ENCODE measurements at regions not wholly inside any gene's neighbourhood (a gene's known extent, or its start where the extent isn't known, plus 50 kb on each side); places are given as distances from the start of the nearest gene placed in this dataset.

DNA sequence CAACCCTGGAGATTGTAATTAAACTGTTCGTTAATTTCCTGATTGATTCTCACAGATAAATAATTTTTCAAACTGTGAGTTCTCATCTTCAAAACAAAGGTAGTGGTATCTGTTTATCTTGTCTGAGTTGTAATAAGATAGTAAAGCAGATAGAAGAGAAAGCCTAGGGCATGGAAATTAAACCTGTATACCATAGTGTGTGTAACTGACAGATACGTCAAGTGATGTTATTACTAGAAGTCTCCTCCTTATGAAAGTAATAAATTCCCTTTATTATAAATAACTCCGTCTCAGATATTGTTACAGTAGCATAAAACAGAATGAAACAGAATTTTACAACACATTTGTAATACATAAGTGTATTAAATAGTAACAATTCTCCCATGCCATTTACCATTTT lies 1065.1 kb downstream of the SLITRK1 start:
- H4K91ac ChIP-seq (ENCODE audit: low read depth, low read length, poor library complexity) = no peak overlapping the region
- H3K14ac ChIP-seq (ENCODE audit: low read length) = no peak overlapping the region
- no peak overlapping the region for H2AK5ac ChIP-seq (ENCODE audit: low read depth, low read length)
- H3K9me3 ChIP-seq (replicated peaks in 1 of 2; ENCODE audit: control insufficient read depth in 2 of 2, insufficient read depth in 1 of 2, low read depth in 1 of 2, low read length in 2 of 2) = peaks cover 0 to 2% of the 10 kb centered on the region in 2 donors
- no peaks in the 10 kb centered on the region for H3K4me1 ChIP-seq (ENCODE audit: control insufficient read depth in 2 of 2, insufficient read depth in 1 of 2, low read depth in 1 of 2, low read length in 2 of 2)
- WGBS, 2 donors (ENCODE audit: extremely low coverage in 2 of 2, insufficient read length in 2 of 2, insufficient replicate concordance in 1 of 2) = no CpG with 5 or more reads among the region's 3 CpGs
- no peaks in the 10 kb centered on the region for H3K27me3 ChIP-seq (ENCODE audit: control insufficient read depth in 3 of 3, insufficient read depth in 3 of 3, low read depth in 1 of 3, low read length in 3 of 3)
- H3K23ac ChIP-seq (ENCODE audit: low read depth, low read length, poor library complexity) = no peak overlapping the region
- no peak overlapping the region for H2BK120ac ChIP-seq (ENCODE audit: low read depth, low read length)
- no peak overlapping the region for H4K8ac ChIP-seq (ENCODE audit: low read depth, low read length)
- no peaks in the 10 kb centered on the region for H3K36me3 ChIP-seq (replicated peaks in 1 of 2; ENCODE audit: control insufficient read depth in 2 of 2, insufficient read depth in 2 of 2, low read length in 2 of 2)
- no peak overlapping the region for H3K4me2 ChIP-seq (ENCODE audit: insufficient read depth, low read length, poor library complexity, severe bottlenecking)
- H2BK5ac ChIP-seq (ENCODE audit: low read length) = no peak overlapping the region
- no peak overlapping the region for H2BK15ac ChIP-seq (ENCODE audit: low read length)
- no peaks in the 10 kb centered on the region for H3K79me1 ChIP-seq (ENCODE audit: low read depth, low read length)
- no peak overlapping the region for H3K9ac ChIP-seq (ENCODE audit: low read depth, low read length, poor library complexity)
- H2BK12ac ChIP-seq (ENCODE audit: low read length) = no peak overlapping the region
- H3K27ac ChIP-seq (replicated peaks; ENCODE audit: low read length) = no peak overlapping the region
- no peak overlapping the region for H2AFZ ChIP-seq (ENCODE audit: low read length)
- H3K4ac ChIP-seq (ENCODE audit: low read length) = no peak overlapping the region
- no peak overlapping the region for H3K4me3 ChIP-seq (ENCODE audit: low read length in 2 of 2)
- no peak overlapping the region for H3K18ac ChIP-seq (ENCODE audit: low read length)
- DNase-seq (ENCODE audit: low spot score) = no peak

DNA sequence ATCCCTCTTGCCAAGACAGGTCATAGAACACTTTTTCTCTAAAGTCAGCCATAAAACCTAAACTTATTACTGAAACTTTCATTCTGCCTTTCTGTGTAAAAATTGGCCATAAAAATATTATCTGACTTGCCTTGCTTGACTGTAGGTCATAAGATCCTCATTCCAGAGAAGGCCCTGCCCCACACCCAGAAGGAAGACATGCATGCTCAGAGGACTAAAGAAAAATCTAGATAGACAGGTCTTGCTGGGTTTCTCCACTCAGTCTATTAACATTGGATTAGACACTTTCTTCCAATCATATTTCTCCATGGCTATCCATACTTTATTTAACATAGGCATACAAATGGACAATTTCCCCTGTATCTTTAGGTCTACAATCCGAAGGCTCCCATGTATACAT lies 1066.5 kb downstream of the SLITRK1 start:
- no peaks in the 10 kb centered on the region for H3K79me1 ChIP-seq (ENCODE audit: low read depth, low read length)
- no peak overlapping the region for H2BK120ac ChIP-seq (ENCODE audit: low read depth, low read length)
- H3K4me3 ChIP-seq (ENCODE audit: low read length in 2 of 2) = no peak overlapping the region
- no peak overlapping the region for H3K23ac ChIP-seq (ENCODE audit: low read depth, low read length, poor library complexity)
- no peak overlapping the region for H4K8ac ChIP-seq (ENCODE audit: low read depth, low read length)
- whole genome bisulfite sequencing, 2 donors (ENCODE audit: extremely low coverage in 2 of 2, insufficient read length in 2 of 2, insufficient replicate concordance in 1 of 2) = no CpG with 5 or more reads among the region's 1 CpG
- H4K91ac ChIP-seq (ENCODE audit: low read depth, low read length, poor library complexity) = no peak overlapping the region
- no peak overlapping the region for H2AK5ac ChIP-seq (ENCODE audit: low read depth, low read length)
- no peak overlapping the region for H2AFZ ChIP-seq (ENCODE audit: low read length)
- no peak for DNase-seq (ENCODE audit: low spot score)
- no peak overlapping the region for H2BK5ac ChIP-seq (ENCODE audit: low read length)
- H2BK12ac ChIP-seq (ENCODE audit: low read length) = no peak overlapping the region
- H3K9me3 ChIP-seq (replicated peaks in 1 of 2; ENCODE audit: control insufficient read depth in 2 of 2, insufficient read depth in 1 of 2, low read depth in 1 of 2, low read length in 2 of 2) = peaks cover 0 to 2% of the 10 kb centered on the region in 2 donors
- no peak overlapping the region for H3K18ac ChIP-seq (ENCODE audit: low read length)
- H3K36me3 ChIP-seq (replicated peaks in 1 of 2; ENCODE audit: control insufficient read depth in 2 of 2, insufficient read depth in 2 of 2, low read length in 2 of 2) = no peaks in the 10 kb centered on the region
- no peak overlapping the region for H3K14ac ChIP-seq (ENCODE audit: low read length)
- no peak overlapping the region for H2BK15ac ChIP-seq (ENCODE audit: low read length)
- no peaks in the 10 kb centered on the region for H3K4me1 ChIP-seq (ENCODE audit: control insufficient read depth in 2 of 2, insufficient read depth in 1 of 2, low read depth in 1 of 2, low read length in 2 of 2)
- H3K27me3 ChIP-seq (ENCODE audit: control insufficient read depth in 3 of 3, insufficient read depth in 3 of 3, low read depth in 1 of 3, low read length in 3 of 3) = no peaks in the 10 kb centered on the region
- H3K9ac ChIP-seq (ENCODE audit: low read depth, low read length, poor library complexity) = no peak overlapping the region
- no peak overlapping the region for H3K4ac ChIP-seq (ENCODE audit: low read length)
- no peak overlapping the region for H3K4me2 ChIP-seq (ENCODE audit: insufficient read depth, low read length, poor library complexity, severe bottlenecking)
- H3K27ac ChIP-seq (replicated peaks; ENCODE audit: low read length) = no peak overlapping the region

DNA sequence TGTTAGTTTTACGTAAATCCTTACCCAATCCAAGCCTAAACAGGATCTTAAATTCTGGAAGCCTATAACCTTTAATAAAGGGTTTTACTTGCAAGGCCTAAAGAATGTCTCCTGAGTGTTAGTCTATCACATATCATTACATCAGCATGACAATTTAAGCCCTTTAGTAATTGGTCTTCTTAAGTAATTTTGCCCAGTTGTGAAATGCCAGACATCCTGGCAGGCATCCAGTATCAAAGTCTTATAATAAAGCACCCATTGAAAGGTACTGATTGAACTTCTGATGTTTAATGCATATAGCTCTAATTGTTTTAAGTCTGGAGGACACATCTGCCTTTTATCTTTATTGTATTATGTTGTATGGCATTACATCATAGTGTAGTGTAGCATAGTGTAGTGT lies 1078.9 kb downstream of the SLITRK1 start:
- Histone ChIP-seq H2BK12ac (ENCODE audit: low read length) (no peak overlapping the region), H3K9me3 (replicated peaks in 1 of 2; ENCODE audit: control insufficient read depth in 2 of 2, insufficient read depth in 1 of 2, low read depth in 1 of 2, low read length in 2 of 2) (no peaks in the 10 kb centered on the region), H3K18ac (ENCODE audit: low read length) (no peak overlapping the region), H3K23ac (ENCODE audit: low read depth, low read length, poor library complexity) (no peak overlapping the region), H3K4me2 (ENCODE audit: insufficient read depth, low read length, poor library complexity, severe bottlenecking) (no peak overlapping the region), H3K4me1 (ENCODE audit: control insufficient read depth in 2 of 2, insufficient read depth in 1 of 2, low read depth in 1 of 2, low read length in 2 of 2) (no peaks in the 10 kb centered on the region), H3K27me3 (ENCODE audit: control insufficient read depth in 3 of 3, insufficient read depth in 3 of 3, low read depth in 1 of 3, low read length in 3 of 3) (no peaks in the 10 kb centered on the region), H2AFZ (ENCODE audit: low read length) (no peak overlapping the region), H3K79me1 (ENCODE audit: low read depth, low read length) (no peaks in the 10 kb centered on the region), H3K14ac (ENCODE audit: low read length) (no peak overlapping the region), H3K4me3 (ENCODE audit: low read length in 2 of 2) (no peak overlapping the region), H3K27ac (replicated peaks; ENCODE audit: low read length) (no peak overlapping the region), H2AK5ac (ENCODE audit: low read depth, low read length) (no peak overlapping the region), H2BK15ac (ENCODE audit: low read length) (no peak overlapping the region), H2BK5ac (ENCODE audit: low read length) (no peak overlapping the region), H3K9ac (ENCODE audit: low read depth, low read length, poor library complexity) (no peak overlapping the region), H4K8ac (ENCODE audit: low read depth, low read length) (no peak overlapping the region), H3K36me3 (replicated peaks in 1 of 2; ENCODE audit: control insufficient read depth in 2 of 2, insufficient read depth in 2 of 2, low read length in 2 of 2) (no peaks in the 10 kb centered on the region), H3K4ac (ENCODE audit: low read length) (no peak overlapping the region), H2BK120ac (ENCODE audit: low read depth, low read length) (no peak overlapping the region), H4K91ac (ENCODE audit: low read depth, low read length, poor library complexity) (no peak overlapping the region)
- no CpG with 5 or more reads among the region's 1 CpG for WGBS, 2 donors (ENCODE audit: extremely low coverage in 2 of 2, insufficient read length in 2 of 2, insufficient replicate concordance in 1 of 2)
- DNase-seq (ENCODE audit: low spot score) = no peak

DNA sequence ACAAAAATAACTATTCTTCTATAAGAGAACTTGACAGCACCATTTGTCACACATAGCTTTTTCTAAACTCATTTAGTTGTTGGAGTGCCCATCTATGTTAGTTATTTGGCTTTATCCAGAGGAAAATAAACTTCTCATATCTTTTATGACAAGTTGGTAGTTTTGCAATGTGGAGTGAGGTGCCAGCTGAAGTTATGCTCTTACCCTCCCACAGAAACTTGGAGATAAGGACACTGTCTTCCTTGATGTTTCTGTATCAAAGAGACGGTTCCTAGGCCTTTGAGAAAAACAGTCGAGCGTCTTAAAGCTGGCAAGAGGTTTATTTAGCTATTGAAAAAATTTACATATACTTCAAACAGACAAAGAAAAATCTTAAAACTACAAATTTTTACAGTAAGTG lies 1079.7 kb downstream of the SLITRK1 start:
- Histone ChIP-seq H3K27me3 (ENCODE audit: control insufficient read depth in 3 of 3, insufficient read depth in 3 of 3, low read depth in 1 of 3, low read length in 3 of 3) (no peaks in the 10 kb centered on the region), H4K91ac (ENCODE audit: low read depth, low read length, poor library complexity) (no peak overlapping the region), H3K4me1 (ENCODE audit: control insufficient read depth in 2 of 2, insufficient read depth in 1 of 2, low read depth in 1 of 2, low read length in 2 of 2) (no peaks in the 10 kb centered on the region), H3K4me2 (ENCODE audit: insufficient read depth, low read length, poor library complexity, severe bottlenecking) (no peak overlapping the region), H3K79me1 (ENCODE audit: low read depth, low read length) (no peaks in the 10 kb centered on the region), H4K8ac (ENCODE audit: low read depth, low read length) (no peak overlapping the region), H3K4me3 (ENCODE audit: low read length in 2 of 2) (no peak overlapping the region), H2BK120ac (ENCODE audit: low read depth, low read length) (no peak overlapping the region), H3K9ac (ENCODE audit: low read depth, low read length, poor library complexity) (no peak overlapping the region), H3K4ac (ENCODE audit: low read length) (no peak overlapping the region), H2AFZ (ENCODE audit: low read length) (no peak overlapping the region), H3K23ac (ENCODE audit: low read depth, low read length, poor library complexity) (no peak overlapping the region), H2BK12ac (ENCODE audit: low read length) (no peak overlapping the region), H2AK5ac (ENCODE audit: low read depth, low read length) (no peak overlapping the region), H3K14ac (ENCODE audit: low read length) (no peak overlapping the region), H3K18ac (ENCODE audit: low read length) (no peak overlapping the region), H3K9me3 (replicated peaks in 1 of 2; ENCODE audit: control insufficient read depth in 2 of 2, insufficient read depth in 1 of 2, low read depth in 1 of 2, low read length in 2 of 2) (no peaks in the 10 kb centered on the region), H2BK15ac (ENCODE audit: low read length) (no peak overlapping the region), H2BK5ac (ENCODE audit: low read length) (no peak overlapping the region), H3K27ac (replicated peaks; ENCODE audit: low read length) (no peak overlapping the region), H3K36me3 (replicated peaks in 1 of 2; ENCODE audit: control insufficient read depth in 2 of 2, insufficient read depth in 2 of 2, low read length in 2 of 2) (no peaks in the 10 kb centered on the region)
- WGBS, 2 donors (ENCODE audit: extremely low coverage in 2 of 2, insufficient read length in 2 of 2, insufficient replicate concordance in 1 of 2) = no CpG with 5 or more reads among the region's 3 CpGs
- DNase-seq (ENCODE audit: low spot score) = no peak

Data from neuronal stem cell (in vitro differentiated cells).